HL-60 (cell line): ENCODE measurements at regions not wholly inside any gene's neighbourhood (a gene's known extent, or its start where the extent isn't known, plus 50 kb on each side); places are given as distances from the start of the nearest gene placed in this dataset.

Source experiments
- DNase-seq, 2 experiments: peaks; one replicate each; pipeline ENCODE4 v3.0.0-alpha.2; 2010 to 2020; ENCODE audit warnings: low read depth in 1 of 2, low spot score in 1 of 2
- H3K27ac ChIP-seq: fragments of 250-450 bp; sonication (Bioruptor Pico); replicated peaks from 2 replicates; pipeline ENCODE4 v1.5.1; 2020; ENCODE audit warnings: mild to moderate bottlenecking, moderate library complexity
- H3K27me3 ChIP-seq: fragments of 250-450 bp; sonication (Bioruptor Pico); 2 replicates; pipeline ENCODE4 v1.5.1; 2021; ENCODE audit warnings: mild to moderate bottlenecking, moderate library complexity; ENCODE audit not compliant: insufficient read depth, poor library complexity, severe bottlenecking
- H3K4me3 ChIP-seq: replicated peaks from 2 replicates; pipeline ENCODE4 v1.5.1; 2011; ENCODE audit warnings: mild to moderate bottlenecking, control low read depth, low read length; ENCODE audit not compliant: insufficient read depth
- CTCF ChIP-seq: IDR thresholded peaks from one replicate; pipeline ENCODE4 v1.5.1; 2011; ENCODE audit warnings: low read length, control low read depth, inconsistent platforms; ENCODE audit not compliant: insufficient read depth
- GABPA ChIP-seq: IDR thresholded peaks from 2 replicates; pipeline ENCODE4 v1.6.1; 2012; ENCODE audit warnings: low read depth
- POLR2AphosphoS5 ChIP-seq: IDR thresholded peaks from 2 replicates; pipeline ENCODE4 v1.6.1; 2012; ENCODE audit warnings: low read depth
- REST ChIP-seq: IDR thresholded peaks from 2 replicates; pipeline ENCODE4 v1.6.1; 2012; ENCODE audit warnings: low read depth; ENCODE audit not compliant: insufficient replicate concordance
- SPI1 ChIP-seq: IDR thresholded peaks from 2 replicates; pipeline ENCODE4 v1.6.1; 2012; ENCODE audit warnings: low read depth, mild to moderate bottlenecking, borderline replicate concordance

GRCh38 chr3:153357436-153357835, 195.4 kb downstream of the RAP2B start:
- Histone ChIP-seq H3K27ac (no peak overlapping the region), H3K4me3 (no peak overlapping the region), H3K27me3 (no peaks in the 10 kb centered on the region)
- no peak for DNase-seq
- TF ChIP-seq POLR2AphosphoS5 (no peak), REST (no peak), SPI1 (no peak), CTCF (no peak), GABPA (no peak)

- TF ChIP-seq GABPA: no peak
- no peak for TF ChIP-seq CTCF
- no peak for TF ChIP-seq REST
- TF ChIP-seq SPI1: no peak
- no peak for TF ChIP-seq POLR2AphosphoS5
- no peak for DNase-seq
- Histone ChIP-seq H3K4me3 (no peak overlapping the region), H3K27ac (no peak overlapping the region), H3K27me3 (no peaks in the 10 kb centered on the region)
Measured at GRCh38 chr3:153369561-153370374, 207.7 kb downstream of the RAP2B start.

- no peak for DNase-seq
- Histone ChIP-seq H3K27me3 (no peaks in the 10 kb centered on the region), H3K4me3 (no peak overlapping the region), H3K27ac (no peak overlapping the region)
- TF ChIP-seq SPI1 (no peak), POLR2AphosphoS5 (no peak), REST (peak; percentile 70), GABPA (no peak), CTCF (no peak)
Measured at GRCh38 chr3:153370680-153371079, 208.7 kb downstream of the RAP2B start.
